GM18873 (cell line): ENCODE measurements at regions not wholly inside any gene's neighbourhood (a gene's known extent, or its start where the extent isn't known, plus 50 kb on each side); places are given as distances from the start of the nearest gene placed in this dataset.
"Not testable (repeated sequence)": the region's sequence is repeated elsewhere in the genome, so short reads cannot be mapped to it uniquely, and the experiment has no call there.

Experiments
- ATAC-seq: cut with Tn5 transposase; IDR thresholded peaks from one replicate; pipeline ENCODE4 v1.9.1; 2021; ENCODE audit warnings: mild to moderate bottlenecking, moderate library complexity, moderate number of reproducible peaks; ENCODE audit not compliant: unreplicated experiment, low FRiP score

GRCh38 chr7:49644396-49645166, 128.9 kb upstream of the VWC2 start:
- no peak for ATAC-seq

- ATAC-seq, result no peak
Measured at GRCh38 chr7:49645296-49645695, 128.1 kb upstream of the VWC2 start.

GRCh38 chr7:49660170-49660783, 113.2 kb upstream of the VWC2 start:
- no peak for ATAC-seq

GRCh38 chr7:49660976-49661375, 112.5 kb upstream of the VWC2 start:
- ATAC-seq, result no peak

- ATAC-seq, result not testable (repeated sequence)
Measured at GRCh38 chr7:49665963-49666362, 107.5 kb upstream of the VWC2 start.

GRCh38 chr7:49666764-49667163, 106.7 kb upstream of the VWC2 start:
- no peak for ATAC-seq

- ATAC-seq, result no peak
Measured at GRCh38 chr7:49669285-49669684, 104.2 kb upstream of the VWC2 start.

- no peak for ATAC-seq
Measured at GRCh38 chr7:49669692-49670260, 103.7 kb upstream of the VWC2 start.

- no peak for ATAC-seq
Measured at GRCh38 chr7:49670991-49671390, 102.4 kb upstream of the VWC2 start.

GRCh38 chr7:49692516-49692915, 80.9 kb upstream of the VWC2 start:
- ATAC-seq, result no peak

- ATAC-seq, result no peak
Measured at GRCh38 chr7:49695971-49696370, 77.5 kb upstream of the VWC2 start.

- ATAC-seq, result no peak
Measured at GRCh38 chr7:49700841-49701240, 72.6 kb upstream of the VWC2 start.

GRCh38 chr7:49702099-49702498, 71.3 kb upstream of the VWC2 start:
- ATAC-seq, result no peak

GRCh38 chr7:49703337-49703736, 70.1 kb upstream of the VWC2 start:
- ATAC-seq, result no peak

GRCh38 chr7:49703881-49704280, 69.6 kb upstream of the VWC2 start:
- ATAC-seq, result no peak

- ATAC-seq, result no peak
Measured at GRCh38 chr7:49706106-49706505, 67.3 kb upstream of the VWC2 start.

GRCh38 chr7:49707891-49708290, 65.5 kb upstream of the VWC2 start:
- ATAC-seq, result no peak

GRCh38 chr7:49708590-49708989, 64.8 kb upstream of the VWC2 start:
- ATAC-seq, result no peak

GRCh38 chr7:49711072-49711723, 62.2 kb upstream of the VWC2 start:
- not testable (repeated sequence) for ATAC-seq

- ATAC-seq, result no peak
Measured at GRCh38 chr7:49714182-49714581, 59.3 kb upstream of the VWC2 start.

GRCh38 chr7:49715486-49715885, 58.0 kb upstream of the VWC2 start:
- no peak for ATAC-seq
